K562 (cell line): ENCODE measurements at regions not wholly inside any gene's neighbourhood (a gene's known extent, or its start where the extent isn't known, plus 50 kb on each side); places are given as distances from the start of the nearest gene placed in this dataset.

ENCODE experiments used
- BMI1 ChIP-seq: fragments of 150-350 bp; IDR thresholded peaks from 2 replicates; pipeline ENCODE4 v1.6.1; 2014; ENCODE audit warnings: low read length
- RBM25 ChIP-seq: fragments of 200-400 bp; formaldehyde crosslinking; IDR thresholded peaks from 2 replicates; pipeline ENCODE4 v1.6.1; 2018; ENCODE audit warnings: low read length, low read depth, moderate library complexity; ENCODE audit not compliant: severe bottlenecking
- SMARCC2 ChIP-seq: fragments of 450-650 bp; IDR thresholded peaks from 2 replicates; pipeline ENCODE4 v1.6.1; 2017; ENCODE audit warnings: antibody characterized with exemption, moderate library complexity, mild to moderate bottlenecking, low read depth
- ZBTB8A ChIP-seq: fragments of 450-650 bp; IDR thresholded peaks from 2 replicates; pipeline ENCODE4 v1.6.1; 2018; ENCODE audit warnings: mild to moderate bottlenecking, moderate library complexity; ENCODE audit not compliant: partially characterized antibody

GRCh38 chr1:102098081-102098480 lies 101.4 kb upstream of the OLFM3 start:
- TF ChIP-seq ZBTB8A (no peak), SMARCC2 (no peak), BMI1 (no peak), RBM25 (no peak)
